ENCODE measurements at regions not wholly inside any gene's neighbourhood (a gene's known extent, or its start where the extent isn't known, plus 50 kb on each side); places are given as distances from the start of the nearest gene placed in this dataset.

GRCh38 chr2:176597916-176598315, 328.7 kb downstream of the MTX2 start:
- no peak for DNase-seq (ENCODE audit: extremely low read depth in 1 of 2, low read depth in 1 of 2)

- DNase-seq (ENCODE audit: extremely low read depth in 1 of 2, low read depth in 1 of 2) = no peak
Observed at GRCh38 chr2:176598351-176598750, 329.1 kb downstream of the MTX2 start.

GRCh38 chr2:176599796-176600485, 330.7 kb downstream of the MTX2 start:
- no peak for DNase-seq (ENCODE audit: extremely low read depth in 1 of 2, low read depth in 1 of 2)

GRCh38 chr2:176601066-176601465, 331.8 kb downstream of the MTX2 start:
- no peak for DNase-seq (ENCODE audit: extremely low read depth in 1 of 2, low read depth in 1 of 2)

- no peak for DNase-seq (ENCODE audit: extremely low read depth in 1 of 2, low read depth in 1 of 2)
Observed at GRCh38 chr2:176612036-176612435, 342.8 kb downstream of the MTX2 start.

GRCh38 chr2:176612736-176613135, 343.5 kb downstream of the MTX2 start:
- no peak for DNase-seq (ENCODE audit: extremely low read depth in 1 of 2, low read depth in 1 of 2)

- no peak for DNase-seq (ENCODE audit: extremely low read depth in 1 of 2, low read depth in 1 of 2)
Observed at GRCh38 chr2:176613323-176613987, 344.2 kb downstream of the MTX2 start.

- DNase-seq (ENCODE audit: extremely low read depth in 1 of 2, low read depth in 1 of 2) = no peak
Observed at GRCh38 chr2:176614049-176614448, 344.8 kb downstream of the MTX2 start.

GRCh38 chr2:176614930-176615329, 345.7 kb downstream of the MTX2 start:
- no peak for DNase-seq (ENCODE audit: extremely low read depth in 1 of 2, low read depth in 1 of 2)

- DNase-seq (ENCODE audit: extremely low read depth in 1 of 2, low read depth in 1 of 2) = no peak
Observed at GRCh38 chr2:176619504-176619903, 350.3 kb downstream of the MTX2 start.

- DNase-seq (ENCODE audit: extremely low read depth in 1 of 2, low read depth in 1 of 2) = no peak
Observed at GRCh38 chr2:176621350-176621749, 352.1 kb downstream of the MTX2 start.

- DNase-seq (ENCODE audit: extremely low read depth in 1 of 2, low read depth in 1 of 2) = no peak
Observed at GRCh38 chr2:176622792-176623191, 353.6 kb downstream of the MTX2 start.

- no peak for DNase-seq (ENCODE audit: extremely low read depth in 1 of 2, low read depth in 1 of 2)
Observed at GRCh38 chr2:176626796-176627195, 357.6 kb downstream of the MTX2 start.

- DNase-seq (ENCODE audit: extremely low read depth in 1 of 2, low read depth in 1 of 2) = no peak
Observed at GRCh38 chr2:176628438-176628837, 359.2 kb downstream of the MTX2 start.

GRCh38 chr2:176633754-176634153, 364.5 kb downstream of the MTX2 start:
- DNase-seq (ENCODE audit: extremely low read depth in 1 of 2, low read depth in 1 of 2) = no peak

- no peak for DNase-seq (ENCODE audit: extremely low read depth in 1 of 2, low read depth in 1 of 2)
Observed at GRCh38 chr2:176636401-176636800, 367.2 kb downstream of the MTX2 start.

- no peak for DNase-seq (ENCODE audit: extremely low read depth in 1 of 2, low read depth in 1 of 2)
Observed at GRCh38 chr2:176637142-176637485, 367.9 kb downstream of the MTX2 start.

- no peak for DNase-seq (ENCODE audit: extremely low read depth in 1 of 2, low read depth in 1 of 2)
Observed at GRCh38 chr2:176637486-176638166, 368.4 kb downstream of the MTX2 start.

GRCh38 chr2:176638167-176639015, 369.1 kb downstream of the MTX2 start:
- peak in 1 of 2 donors; percentile 17 for DNase-seq (ENCODE audit: extremely low read depth in 1 of 2, low read depth in 1 of 2)

GRCh38 chr2:176639016-176639343, 369.7 kb downstream of the MTX2 start:
- DNase-seq (ENCODE audit: extremely low read depth in 1 of 2, low read depth in 1 of 2) = no peak

GRCh38 chr2:176639671-176640070, 370.4 kb downstream of the MTX2 start:
- DNase-seq (ENCODE audit: extremely low read depth in 1 of 2, low read depth in 1 of 2) = no peak

Data from stimulated activated CD8-positive, alpha-beta memory T cell treated with anti-CD3 and anti-CD28 coated beads, Interleukin-7, amount 100 ng/mL, for 48 hours (primary cell).